ENCODE measurements at regions not wholly inside any gene's neighbourhood (a gene's known extent, or its start where the extent isn't known, plus 50 kb on each side); places are given as distances from the start of the nearest gene placed in this dataset.

DNA sequence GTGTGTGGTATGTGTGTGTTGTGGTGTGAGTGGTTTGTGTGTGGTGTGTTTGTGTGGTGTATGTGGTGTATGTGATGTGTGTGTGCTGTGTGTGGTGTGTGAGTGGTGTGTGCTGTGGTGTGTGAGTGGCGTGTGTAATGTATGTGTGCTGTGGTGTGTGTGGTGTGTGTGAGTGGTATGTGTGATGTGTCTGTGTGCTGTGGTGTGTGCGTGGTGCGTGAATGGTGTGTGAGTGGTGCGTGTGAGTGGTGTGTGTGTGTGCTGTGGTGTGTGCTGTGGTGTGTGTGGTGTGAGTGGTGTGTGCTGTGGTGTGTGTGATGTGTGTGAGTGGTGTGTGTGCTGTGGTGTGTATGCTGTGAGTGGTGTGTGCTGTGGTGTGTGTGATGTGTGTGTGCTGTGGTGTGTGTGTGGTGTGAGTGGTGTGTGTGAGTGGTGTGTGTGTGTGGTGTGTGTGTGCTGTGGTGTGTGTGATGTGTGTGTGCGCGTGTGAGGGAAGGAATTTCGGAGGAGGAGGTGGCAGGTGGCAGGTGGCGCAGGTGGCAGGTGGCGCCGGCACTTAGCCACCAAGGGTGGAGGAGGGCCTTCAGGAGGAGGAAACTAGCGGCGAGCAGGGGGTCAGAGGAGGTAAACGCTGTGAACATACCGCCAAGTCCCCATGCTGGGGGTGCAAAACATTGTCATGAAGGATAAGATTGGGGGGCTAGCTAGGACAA lies 191.8 kb downstream of the MELK start:
- DNase-seq = peak; percentile 24

DNA sequence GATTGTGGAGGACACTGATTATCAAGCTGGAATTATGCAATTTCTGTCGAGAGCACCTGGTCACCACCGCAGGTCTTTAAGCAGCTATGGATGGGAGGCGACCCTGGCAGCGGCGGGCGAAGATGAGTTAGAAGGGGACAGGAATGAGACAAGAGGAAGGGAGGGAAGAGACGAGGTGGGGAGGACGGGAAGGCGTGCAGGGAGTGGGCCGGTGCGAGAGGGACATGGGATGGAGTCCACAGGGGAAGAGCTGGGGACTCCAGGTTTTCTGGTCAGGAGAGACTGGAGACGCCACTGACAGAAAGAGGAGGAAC lies 192.3 kb downstream of the MELK start:
- no peak for DNase-seq

- peak; percentile 97 for DNase-seq
Observed at GRCh38 chr9:36765468-36766341, 193.0 kb downstream of the MELK start.

DNA sequence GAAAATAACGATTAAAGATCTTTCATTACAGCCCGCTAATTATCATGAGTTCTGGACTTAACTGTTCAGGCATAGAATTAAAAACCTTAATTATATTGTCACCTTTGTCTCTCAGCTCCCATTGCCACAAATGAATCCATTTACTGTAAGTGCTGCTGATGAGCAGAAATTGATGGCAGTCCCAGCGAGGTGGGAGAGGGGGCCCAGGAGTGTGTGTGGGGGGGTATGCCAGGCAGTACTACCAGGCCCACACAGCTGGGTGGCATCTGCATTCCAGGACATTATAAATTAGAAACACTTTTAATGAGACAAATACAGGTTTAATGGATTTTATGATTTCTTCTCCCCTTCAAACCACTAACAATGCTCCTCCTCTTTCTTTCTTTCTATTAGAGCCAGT lies 196.0 kb downstream of the MELK start:
- no peak for DNase-seq

DNA sequence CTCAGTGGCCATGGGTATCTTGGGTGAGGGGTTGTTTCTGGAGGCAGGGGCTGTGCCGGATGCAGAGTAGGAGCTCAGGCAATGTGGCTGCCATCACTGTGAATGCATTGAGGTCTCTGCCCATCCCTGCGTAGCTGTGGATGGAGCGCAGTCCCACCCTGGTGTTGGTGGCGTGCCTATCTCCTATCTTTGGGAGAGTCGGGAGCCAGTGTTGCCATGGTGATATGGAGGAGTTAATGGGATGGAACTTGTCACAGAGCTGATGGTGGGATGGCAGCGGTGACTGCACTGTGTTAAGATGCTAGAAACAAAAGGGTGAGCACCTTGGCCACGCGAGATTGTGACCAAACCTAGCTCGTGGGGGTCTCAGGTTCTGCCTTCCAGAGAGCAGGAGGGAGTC lies 197.3 kb downstream of the MELK start:
- DNase-seq = no peak

- DNase-seq = peak; percentile 51
Observed at GRCh38 chr9:36772449-36773403, 200.0 kb downstream of the MELK start.

DNA sequence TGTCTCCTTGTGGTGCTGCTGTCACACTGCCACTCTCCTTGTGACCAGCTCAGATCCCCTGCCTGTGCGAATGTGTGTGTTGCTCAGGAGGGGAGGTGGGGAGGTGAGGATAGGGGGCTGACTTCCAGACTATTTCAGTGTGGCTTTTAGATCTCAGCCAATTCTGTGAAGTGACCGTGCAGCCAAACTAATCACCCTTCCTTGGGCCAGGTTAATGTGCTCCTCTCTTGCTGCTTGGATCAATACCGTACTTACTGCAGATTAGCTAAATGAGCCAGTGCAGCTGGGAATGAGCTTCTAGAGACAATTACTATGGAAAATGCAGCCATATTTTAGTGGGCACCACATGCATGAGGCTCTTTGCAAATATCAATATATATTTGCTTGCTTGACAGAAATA lies 206.0 kb downstream of the MELK start:
- no peak for DNase-seq

- DNase-seq = no peak
Observed at GRCh38 chr9:36779582-36779981, 206.9 kb downstream of the MELK start.

DNA sequence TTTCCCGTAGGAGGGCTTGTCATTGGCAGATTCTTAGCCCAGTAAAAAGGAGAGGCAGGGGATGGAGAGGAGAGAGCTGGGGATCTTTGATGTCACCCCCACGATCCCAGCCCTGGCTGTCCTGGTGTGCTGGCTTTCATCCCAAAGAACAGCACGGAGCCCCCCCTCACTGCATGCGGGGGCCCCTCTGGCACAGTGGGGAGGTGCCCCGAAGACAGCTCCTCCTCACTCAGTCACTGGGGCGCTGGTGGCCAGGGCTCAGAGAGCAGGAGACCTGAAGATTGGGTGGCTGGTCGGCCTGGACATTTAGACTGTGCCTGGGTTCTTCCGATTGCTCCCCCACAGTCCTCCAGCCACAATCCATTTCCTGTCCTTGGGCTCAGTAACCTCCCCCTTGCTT lies 207.5 kb downstream of the MELK start:
- no peak for DNase-seq

DNA sequence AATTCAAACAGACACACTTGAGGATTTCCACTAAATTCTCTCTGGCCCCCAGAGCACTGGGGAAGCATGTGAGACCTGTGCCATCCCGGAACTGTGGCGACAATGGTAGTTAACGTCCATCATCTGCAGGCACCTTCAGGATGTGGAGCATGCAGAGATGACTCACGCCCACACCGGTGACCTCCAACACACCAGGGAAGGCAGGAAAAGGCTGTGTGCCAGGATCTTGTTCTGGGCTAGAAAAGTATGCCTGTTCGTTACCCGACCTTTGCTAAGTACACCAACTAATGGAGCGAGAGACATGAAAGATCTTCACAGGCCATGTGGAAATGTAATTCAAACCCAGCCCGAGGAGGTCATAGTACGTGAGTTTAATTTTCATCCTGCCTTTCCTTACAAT lies 208.8 kb downstream of the MELK start:
- DNase-seq = no peak
